ENCODE measurements at regions not wholly inside any gene's neighbourhood (a gene's known extent, or its start where the extent isn't known, plus 50 kb on each side); places are given as distances from the start of the nearest gene placed in this dataset.

GRCh38 chr2:146964494-146964893 is 880.3 kb upstream of the ACVR2A start:
- in situ Hi-C loops (cut with MboI; ENCODE audit: low pct_unique_long_range_greater_than_20kb, low sequenced_read_pairs, unreplicated experiment), result no loop called here
- no peak for TF ChIP-seq CTCF (IDR thresholded peaks at IDR 0.05; ENCODE audit: extremely low read depth, insufficient read depth, missing control alignments)
- DNase-seq (ENCODE audit: low spot score), result no peak

- in situ Hi-C loops (cut with MboI; ENCODE audit: low pct_unique_long_range_greater_than_20kb, low sequenced_read_pairs, unreplicated experiment), result no loop called here
- TF ChIP-seq CTCF (IDR thresholded peaks at IDR 0.05; ENCODE audit: extremely low read depth, insufficient read depth, missing control alignments), result no peak
- DNase-seq (ENCODE audit: low spot score), result no peak
Observed at GRCh38 chr2:146954544-146954943, 890.3 kb upstream of the ACVR2A start.

- no peak for TF ChIP-seq CTCF (IDR thresholded peaks at IDR 0.05; ENCODE audit: extremely low read depth, insufficient read depth, missing control alignments)
- in situ Hi-C loops (cut with MboI; ENCODE audit: low pct_unique_long_range_greater_than_20kb, low sequenced_read_pairs, unreplicated experiment), result no loop called here
- DNase-seq (ENCODE audit: low spot score), result no peak
Observed at GRCh38 chr2:146952696-146953095, 892.1 kb upstream of the ACVR2A start.

GRCh38 chr2:146950911-146951310 is 893.9 kb upstream of the ACVR2A start:
- in situ Hi-C loops (cut with MboI; ENCODE audit: low pct_unique_long_range_greater_than_20kb, low sequenced_read_pairs, unreplicated experiment), result no loop called here
- no peak for TF ChIP-seq CTCF (IDR thresholded peaks at IDR 0.05; ENCODE audit: extremely low read depth, insufficient read depth, missing control alignments)
- DNase-seq (ENCODE audit: low spot score), result no peak

GRCh38 chr2:146950361-146950760 is 894.5 kb upstream of the ACVR2A start:
- in situ Hi-C loops (cut with MboI; ENCODE audit: low pct_unique_long_range_greater_than_20kb, low sequenced_read_pairs, unreplicated experiment), result no loop called here
- TF ChIP-seq CTCF (IDR thresholded peaks at IDR 0.05; ENCODE audit: extremely low read depth, insufficient read depth, missing control alignments), result no peak
- DNase-seq (ENCODE audit: low spot score), result no peak

- no peak for TF ChIP-seq CTCF (IDR thresholded peaks at IDR 0.05; ENCODE audit: extremely low read depth, insufficient read depth, missing control alignments)
- no peak for DNase-seq (ENCODE audit: low spot score)
- in situ Hi-C loops (cut with MboI; ENCODE audit: low pct_unique_long_range_greater_than_20kb, low sequenced_read_pairs, unreplicated experiment), result no loop called here
Observed at GRCh38 chr2:146949400-146949799, 895.4 kb upstream of the ACVR2A start.

- in situ Hi-C loops (cut with MboI; ENCODE audit: low pct_unique_long_range_greater_than_20kb, low sequenced_read_pairs, unreplicated experiment), result no loop called here
- no peak for DNase-seq (ENCODE audit: low spot score)
- TF ChIP-seq CTCF (IDR thresholded peaks at IDR 0.05; ENCODE audit: extremely low read depth, insufficient read depth, missing control alignments), result no peak
Observed at GRCh38 chr2:146944601-146945000, 900.2 kb upstream of the ACVR2A start.

Data from GM13977 (cell line).